Neutrophil (primary cell): ENCODE measurements at regions not wholly inside any gene's neighbourhood (a gene's known extent, or its start where the extent isn't known, plus 50 kb on each side); places are given as distances from the start of the nearest gene placed in this dataset.

Experiments
- H3K27ac ChIP-seq: fragments of 200-600 bp; sonication (generic); 2 replicates; pipeline ENCODE4 v1.5.1; 2016; ENCODE audit warnings: mild to moderate bottlenecking, moderate library complexity
- H3K27me3 ChIP-seq: fragments of 200-600 bp; sonication (generic); 2 replicates; pipeline ENCODE4 v1.6.0; 2016; ENCODE audit warnings: mild to moderate bottlenecking
- H3K36me3 ChIP-seq: fragments of 200-600 bp; sonication (generic); 2 replicates; pipeline ENCODE4 v1.5.1; 2017
- H3K4me1 ChIP-seq, 2 experiments: fragments of 200-600 bp in 1 of 2; sonication (generic) in 1 of 2; 1 replicate in 1 of 2; 2 replicates in 1 of 2; pipeline versions ENCODE4 v1.5.1 to v1.6.1; 2013 to 2016; ENCODE audit warnings: low read depth in 1 of 2, low read length in 1 of 2, mild to moderate bottlenecking in 1 of 2, moderate library complexity in 1 of 2; ENCODE audit not compliant: control insufficient read depth in 1 of 2, insufficient read depth in 1 of 2
- H3K4me3 ChIP-seq, 2 experiments: fragments of 200-600 bp in 1 of 2; sonication (generic) in 1 of 2; 1 replicate in 1 of 2; 2 replicates in 1 of 2; pipeline ENCODE4 v1.5.1; 2013 to 2016; ENCODE audit warnings: low read depth in 1 of 2, low read length in 1 of 2, mild to moderate bottlenecking in 1 of 2, moderate library complexity in 1 of 2
- H3K9me3 ChIP-seq: fragments of 200-600 bp; sonication (generic); 2 replicates; pipeline ENCODE4 v1.5.1; 2016
- TF ChIP-seq, protein P1 (sequence below): fragments of 200-600 bp; sonication (generic); IDR thresholded peaks from 2 replicates; pipeline ENCODE4 v1.5.1; 2016; ENCODE audit warnings: antibody characterized with exemption

- H3K36me3 ChIP-seq, result no peaks in the 10 kb centered on the region
- TF ChIP-seq, protein P1, sequence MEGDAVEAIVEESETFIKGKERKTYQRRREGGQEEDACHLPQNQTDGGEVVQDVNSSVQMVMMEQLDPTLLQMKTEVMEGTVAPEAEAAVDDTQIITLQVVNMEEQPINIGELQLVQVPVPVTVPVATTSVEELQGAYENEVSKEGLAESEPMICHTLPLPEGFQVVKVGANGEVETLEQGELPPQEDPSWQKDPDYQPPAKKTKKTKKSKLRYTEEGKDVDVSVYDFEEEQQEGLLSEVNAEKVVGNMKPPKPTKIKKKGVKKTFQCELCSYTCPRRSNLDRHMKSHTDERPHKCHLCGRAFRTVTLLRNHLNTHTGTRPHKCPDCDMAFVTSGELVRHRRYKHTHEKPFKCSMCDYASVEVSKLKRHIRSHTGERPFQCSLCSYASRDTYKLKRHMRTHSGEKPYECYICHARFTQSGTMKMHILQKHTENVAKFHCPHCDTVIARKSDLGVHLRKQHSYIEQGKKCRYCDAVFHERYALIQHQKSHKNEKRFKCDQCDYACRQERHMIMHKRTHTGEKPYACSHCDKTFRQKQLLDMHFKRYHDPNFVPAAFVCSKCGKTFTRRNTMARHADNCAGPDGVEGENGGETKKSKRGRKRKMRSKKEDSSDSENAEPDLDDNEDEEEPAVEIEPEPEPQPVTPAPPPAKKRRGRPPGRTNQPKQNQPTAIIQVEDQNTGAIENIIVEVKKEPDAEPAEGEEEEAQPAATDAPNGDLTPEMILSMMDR, result no peak
- no peaks in the 10 kb centered on the region for H3K9me3 ChIP-seq
- no peaks in the 10 kb centered on the region for H3K27me3 ChIP-seq
- H3K27ac ChIP-seq, result no peak overlapping the region
- H3K4me1 ChIP-seq, result peaks cover 11 to 26% of the 10 kb centered on the region in 2 experiments
- no peak overlapping the region for H3K4me3 ChIP-seq
Observed at GRCh38 chr14:100441271-100441947, 118.3 kb downstream of the SLC25A47 start.

- H3K9me3 ChIP-seq, result no peaks in the 10 kb centered on the region
- TF ChIP-seq, protein P1, result no peak
- no peak overlapping the region for H3K4me3 ChIP-seq
- no peak overlapping the region for H3K27ac ChIP-seq
- no peaks in the 10 kb centered on the region for H3K27me3 ChIP-seq
- H3K4me1 ChIP-seq, result peaks cover 8 to 19% of the 10 kb centered on the region in 2 experiments
- H3K36me3 ChIP-seq, result no peaks in the 10 kb centered on the region
Observed at GRCh38 chr14:100442036-100442435, 118.9 kb downstream of the SLC25A47 start.

DNA sequence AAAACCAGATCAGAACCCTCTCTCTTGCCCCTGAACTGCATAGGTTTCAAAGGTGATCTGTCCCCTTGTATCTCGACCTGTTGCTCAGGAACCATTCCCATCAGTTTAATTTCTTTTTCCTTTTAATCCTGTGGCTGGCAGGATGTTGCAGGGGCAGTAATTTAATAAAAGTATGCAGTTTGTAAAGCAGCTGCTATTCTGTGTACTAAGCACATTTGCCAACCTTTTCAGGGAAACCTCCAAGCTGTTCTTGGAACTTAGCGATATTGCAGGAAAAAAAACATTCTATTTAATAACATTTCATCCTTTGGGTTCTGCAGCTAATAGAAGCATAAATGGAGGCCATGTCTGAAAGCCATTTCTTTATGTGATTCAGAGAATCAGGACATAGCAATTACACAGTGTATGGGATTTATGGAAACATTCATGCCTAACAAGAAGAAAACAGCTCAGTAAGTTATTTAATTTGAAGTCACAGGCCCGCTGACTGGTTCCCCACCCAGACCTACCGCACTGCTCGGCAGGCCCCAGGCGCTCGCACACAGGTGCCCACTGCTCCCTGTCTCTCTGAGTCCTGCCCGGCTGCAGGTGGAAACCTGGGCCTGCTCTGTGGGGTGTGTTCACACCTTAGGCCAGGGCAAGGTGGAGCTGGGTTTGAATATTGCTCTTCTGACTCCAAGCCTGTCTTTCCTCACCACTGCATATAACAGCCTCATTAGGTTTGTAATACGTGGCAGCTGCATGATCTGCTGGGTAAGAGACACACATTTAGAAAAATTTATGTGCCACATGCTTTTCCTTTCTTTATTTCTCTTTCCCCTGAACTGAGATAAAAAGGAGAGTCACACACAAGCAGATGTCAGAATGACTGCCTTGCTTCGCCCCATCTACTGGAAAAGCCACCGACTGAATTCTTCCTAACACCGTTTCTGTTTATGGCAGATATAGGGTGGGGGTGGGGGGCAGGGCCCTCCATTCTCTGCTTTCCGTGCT, 119.7 kb downstream of the SLC25A47 start:
- H3K4me3 ChIP-seq, result no peak overlapping the region
- TF ChIP-seq, protein P1, result no peak

DNA sequence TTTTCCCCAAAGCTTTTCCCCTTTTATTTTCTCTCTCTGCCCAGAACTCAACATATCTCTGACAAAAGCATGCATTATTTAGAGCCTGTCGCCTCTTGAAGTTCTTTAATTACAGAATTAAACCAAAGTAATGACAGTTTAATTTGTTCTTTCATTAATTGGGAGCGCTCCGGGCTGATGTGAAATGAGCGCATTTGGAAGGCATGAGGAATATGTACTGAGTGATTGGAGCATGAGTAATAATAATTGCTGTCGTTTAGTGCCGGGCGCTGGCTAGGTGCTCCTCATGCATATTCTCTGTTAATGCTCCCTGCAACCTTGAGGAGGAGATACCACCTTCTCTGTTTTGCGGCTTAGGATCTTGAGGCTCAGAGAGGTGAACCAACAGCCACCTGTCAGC, 120.5 kb downstream of the SLC25A47 start:
- no peaks in the 10 kb centered on the region for H3K36me3 ChIP-seq
- no peak overlapping the region for H3K27ac ChIP-seq
- no peaks in the 10 kb centered on the region for H3K27me3 ChIP-seq
- H3K4me1 ChIP-seq, result peaks cover 15 to 25% of the 10 kb centered on the region in 2 experiments
- no peaks in the 10 kb centered on the region for H3K9me3 ChIP-seq
- no peak overlapping the region for H3K4me3 ChIP-seq
- TF ChIP-seq, protein P1, result no peak

More for the DNA sequence above, 119.7 kb downstream of the SLC25A47 start:
- Histone ChIP-seq H3K27ac (no peak overlapping the region), H3K36me3 (no peaks in the 10 kb centered on the region), H3K27me3 (no peaks in the 10 kb centered on the region), H3K9me3 (no peaks in the 10 kb centered on the region), H3K4me1 (peaks cover 8 to 19% of the 10 kb centered on the region in 2 experiments)

DNA sequence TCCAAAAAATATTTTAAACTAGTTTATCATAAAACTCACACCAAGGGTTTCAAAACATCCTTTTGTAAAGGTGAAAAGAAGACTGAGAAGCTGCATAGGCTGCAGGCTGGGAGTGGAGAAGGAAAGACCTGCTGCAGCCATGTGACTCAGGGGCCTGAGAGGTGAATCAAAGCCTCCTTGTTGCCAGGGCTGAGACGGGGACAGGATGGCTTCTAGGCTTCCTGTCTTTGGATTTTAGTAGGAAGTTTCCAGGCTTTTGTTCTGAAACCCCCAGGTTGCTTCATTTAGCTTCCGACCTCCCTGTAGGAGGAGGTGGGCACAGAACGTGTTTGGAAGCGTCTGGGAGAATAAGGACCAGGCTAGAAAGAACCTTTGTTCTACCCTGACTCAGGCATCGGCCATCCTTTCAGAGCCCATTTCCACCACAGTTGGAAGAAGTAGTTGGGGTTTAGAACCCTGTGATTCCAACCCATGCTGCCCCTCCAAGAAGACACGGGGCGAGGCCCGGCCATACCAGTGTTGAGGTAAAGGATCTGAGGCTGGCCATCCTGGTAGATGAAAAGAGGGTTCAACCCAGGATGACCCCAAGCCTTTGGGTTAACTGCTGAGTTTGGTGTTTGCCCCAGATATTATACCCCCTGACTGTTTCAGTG, 122.4 kb downstream of the SLC25A47 start:
- Histone ChIP-seq H3K4me3 (no peak overlapping the region), H3K27me3 (no peaks in the 10 kb centered on the region), H3K9me3 (no peaks in the 10 kb centered on the region), H3K27ac (no peak overlapping the region), H3K36me3 (no peaks in the 10 kb centered on the region), H3K4me1 (peaks cover 22 to 23% of the 10 kb centered on the region in 2 experiments)
- TF ChIP-seq, protein P1, result no peak
